RWPE2 (cell line): ENCODE measurements at regions not wholly inside any gene's neighbourhood (a gene's known extent, or its start where the extent isn't known, plus 50 kb on each side); places are given as distances from the start of the nearest gene placed in this dataset.

Source experiments
- ATAC-seq: fragments of 200-7000 bp; cut with Tn5 transposase; 3 replicates; pipeline ENCODE4 v1.9.1; 2021; ENCODE audit warnings: low read depth
- DNase-seq: peaks from one replicate; pipeline ENCODE4 v3.0.0-alpha.2; 2020; ENCODE audit warnings: low spot score
- H3K27ac ChIP-seq: fragments of 450-650 bp; 2 replicates; pipeline ENCODE4 v1.5.1; 2017; ENCODE audit warnings: mild to moderate bottlenecking; ENCODE audit not compliant: poor library complexity, severe bottlenecking
- H3K27me3 ChIP-seq: fragments of 250-450 bp; sonication (Bioruptor Pico); 2 replicates; pipeline ENCODE4 v1.5.1; 2021; ENCODE audit warnings: mild to moderate bottlenecking, moderate library complexity; ENCODE audit not compliant: insufficient read depth, poor library complexity, severe bottlenecking
- H3K36me3 ChIP-seq: fragments of 250-450 bp; sonication (Bioruptor Pico); 2 replicates; pipeline ENCODE4 v1.5.1; 2020; ENCODE audit warnings: low read depth, mild to moderate bottlenecking, moderate library complexity
- H3K4me1 ChIP-seq: fragments of 250-450 bp; sonication (Bioruptor Pico); 2 replicates; pipeline ENCODE4 v1.5.1; 2021; ENCODE audit warnings: mild to moderate bottlenecking, moderate library complexity; ENCODE audit not compliant: insufficient read depth, poor library complexity, severe bottlenecking
- H3K4me3 ChIP-seq: fragments of 250-450 bp; sonication (Bioruptor Pico); 2 replicates; pipeline ENCODE4 v1.5.1; 2021; ENCODE audit warnings: mild to moderate bottlenecking, moderate library complexity; ENCODE audit not compliant: severe bottlenecking
- H3K9me3 ChIP-seq: fragments of 250-450 bp; sonication (Bioruptor Pico); 2 replicates; pipeline ENCODE4 v1.5.1; 2021; ENCODE audit warnings: mild to moderate bottlenecking, moderate library complexity; ENCODE audit not compliant: severe bottlenecking
- CTCF ChIP-seq: fragments of 450-650 bp; IDR thresholded peaks from one replicate; pipeline ENCODE4 v1.5.1; 2017; ENCODE audit warnings: mild to moderate bottlenecking, moderate library complexity; ENCODE audit not compliant: poor library complexity, severe bottlenecking

DNA sequence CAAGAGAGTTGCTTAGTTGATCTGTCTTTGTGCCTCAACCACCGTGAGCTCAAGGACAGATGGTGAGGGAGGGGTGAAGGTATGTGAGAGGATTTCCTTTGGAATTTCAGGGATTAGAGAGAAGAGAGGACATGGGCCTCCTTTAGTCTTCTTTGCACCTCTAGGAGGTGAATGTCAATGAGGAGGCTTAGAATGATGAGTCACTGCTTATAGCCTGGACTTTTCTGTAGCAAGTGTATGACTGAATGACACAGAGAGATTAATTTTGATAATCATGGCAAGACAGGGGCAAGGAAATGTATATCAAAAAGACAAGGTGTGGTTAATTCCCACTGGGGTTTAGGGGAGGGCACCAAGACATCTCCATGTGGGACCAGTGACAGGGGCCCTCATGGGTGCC lies 947.3 kb upstream of the TENM4 start:
- Histone ChIP-seq H3K27me3 (no peaks in the 10 kb centered on the region), H3K4me3 (no peak overlapping the region), H3K27ac (no peak overlapping the region), H3K36me3 (no peaks in the 10 kb centered on the region), H3K4me1 (no peaks in the 10 kb centered on the region), H3K9me3 (no peaks in the 10 kb centered on the region)
- no peak for TF ChIP-seq CTCF
- DNase-seq = no peak
- ATAC-seq = no peak

DNA sequence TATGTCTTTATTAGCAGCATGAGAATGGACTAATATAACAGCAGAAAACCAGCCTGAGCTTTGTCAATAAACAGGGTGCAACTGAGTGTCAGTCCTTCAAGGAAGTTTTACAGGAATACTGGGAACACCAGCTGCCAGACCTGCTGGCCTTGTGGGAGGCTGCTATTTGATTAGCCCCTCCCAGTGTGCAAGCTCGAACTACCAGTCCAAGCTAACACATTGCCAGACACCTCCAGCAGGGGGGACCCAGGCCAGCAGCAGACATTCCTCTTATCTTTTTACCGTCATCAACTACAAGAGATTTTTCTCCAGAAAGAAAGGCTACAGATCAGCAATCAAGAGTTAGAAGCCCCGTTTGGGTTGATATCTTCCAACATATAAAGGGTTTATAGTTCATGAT lies 942.8 kb upstream of the TENM4 start:
- no peaks in the 10 kb centered on the region for H3K36me3 ChIP-seq
- H3K27me3 ChIP-seq = no peaks in the 10 kb centered on the region
- ATAC-seq (no peak), DNase-seq (no peak)
- H3K9me3 ChIP-seq = no peaks in the 10 kb centered on the region
- no peaks in the 10 kb centered on the region for H3K4me1 ChIP-seq
- TF ChIP-seq CTCF = no peak
- H3K4me3 ChIP-seq = no peak overlapping the region
- no peak overlapping the region for H3K27ac ChIP-seq

GRCh38 chr11:80379620-80380278 lies 938.9 kb upstream of the TENM4 start:
- no peak overlapping the region for H3K4me3 ChIP-seq
- H3K9me3 ChIP-seq = no peaks in the 10 kb centered on the region
- H3K4me1 ChIP-seq = no peaks in the 10 kb centered on the region
- no peaks in the 10 kb centered on the region for H3K27me3 ChIP-seq
- no peak for DNase-seq
- no peak for ATAC-seq
- TF ChIP-seq CTCF = no peak
- no peaks in the 10 kb centered on the region for H3K36me3 ChIP-seq
- no peak overlapping the region for H3K27ac ChIP-seq

DNA sequence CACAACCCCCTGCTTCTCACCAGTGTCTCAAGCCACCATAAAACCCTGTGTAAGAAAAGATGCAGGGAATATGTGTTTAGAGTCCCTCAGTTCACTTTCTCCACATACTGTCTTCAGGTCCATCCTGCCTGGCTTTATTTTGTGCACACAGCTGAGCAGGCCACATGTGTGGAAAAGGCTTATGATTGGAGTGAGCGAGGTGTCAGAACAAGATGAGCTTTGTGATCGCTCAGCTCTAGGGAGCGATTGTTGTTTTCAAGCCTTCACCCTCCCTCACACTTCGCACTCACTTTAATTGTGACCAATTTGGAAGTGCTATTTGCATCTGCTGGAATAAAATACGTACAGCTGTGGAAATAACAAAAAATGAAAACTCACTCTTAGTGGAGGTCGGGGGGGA lies 931.1 kb upstream of the TENM4 start:
- no peaks in the 10 kb centered on the region for H3K36me3 ChIP-seq
- no peak for ATAC-seq
- DNase-seq = no peak
- H3K27me3 ChIP-seq = no peaks in the 10 kb centered on the region
- no peaks in the 10 kb centered on the region for H3K9me3 ChIP-seq
- TF ChIP-seq CTCF = no peak
- H3K4me3 ChIP-seq = no peak overlapping the region
- no peaks in the 10 kb centered on the region for H3K4me1 ChIP-seq
- no peak overlapping the region for H3K27ac ChIP-seq

DNA sequence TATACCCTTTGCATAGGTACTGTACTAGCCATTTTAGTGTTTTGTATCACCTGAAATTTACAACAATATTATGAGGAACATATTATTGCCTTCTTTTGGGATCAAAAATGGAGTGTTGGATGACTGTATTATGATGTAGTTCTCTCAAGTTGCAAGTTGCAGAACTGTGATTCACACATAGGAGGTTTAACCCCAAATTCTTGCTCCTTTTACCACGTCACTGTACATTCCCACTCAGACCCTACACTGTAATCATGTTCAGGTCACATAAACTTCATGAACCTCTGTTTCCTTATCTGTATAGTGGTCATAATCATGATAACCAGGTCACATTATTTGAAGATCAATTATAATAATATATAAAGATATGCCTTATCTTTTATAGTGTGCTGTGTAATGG lies 925.1 kb upstream of the TENM4 start:
- no peak for TF ChIP-seq CTCF
- no peak overlapping the region for H3K4me3 ChIP-seq
- DNase-seq (no peak), ATAC-seq (no peak)
- H3K9me3 ChIP-seq = no peaks in the 10 kb centered on the region
- H3K27ac ChIP-seq = no peak overlapping the region
- no peaks in the 10 kb centered on the region for H3K36me3 ChIP-seq
- H3K27me3 ChIP-seq = no peaks in the 10 kb centered on the region
- H3K4me1 ChIP-seq = no peaks in the 10 kb centered on the region
